ENCODE measurements at regions not wholly inside any gene's neighbourhood (a gene's known extent, or its start where the extent isn't known, plus 50 kb on each side); places are given as distances from the start of the nearest gene placed in this dataset.
A peak's percentile ranks its signal among the peaks of the same experiment; 100 is the strongest.

DNA sequence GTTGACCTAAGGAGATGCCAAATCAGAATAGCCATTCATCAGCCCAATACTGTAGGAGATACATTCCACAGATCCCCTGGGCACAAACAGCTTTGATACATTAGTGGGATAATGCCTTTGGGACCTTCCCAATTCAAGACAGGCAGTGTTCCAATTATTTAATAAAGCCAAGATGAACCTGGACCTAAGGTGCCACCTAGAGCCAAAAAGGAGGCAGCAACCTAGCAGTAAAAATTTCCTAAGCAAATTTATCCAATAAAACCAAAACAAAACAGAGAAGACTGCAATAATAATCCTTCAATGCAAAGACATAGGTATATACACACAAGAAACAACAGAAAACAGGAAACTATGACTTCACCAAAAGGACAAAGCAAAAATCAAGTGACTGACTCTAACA, 253.0 kb downstream of the HINT1 start:
- no peaks in the 10 kb centered on the region for H3K9me3 Mint-ChIP-seq
- no peak overlapping the region for H3K56ac ChIP-seq (ENCODE audit: insufficient read length, low read depth, low read length)
- no peaks in the 10 kb centered on the region for H3K79me2 ChIP-seq (ENCODE audit: insufficient read depth, low read length)
- H3K23me2 ChIP-seq (ENCODE audit: insufficient read length, low read depth, low read length, poor library complexity, severe bottlenecking), result no peaks in the 10 kb centered on the region
- H3K27ac Mint-ChIP-seq, result no peak overlapping the region
- no peak overlapping the region for H4K91ac ChIP-seq (ENCODE audit: insufficient read length, low read depth, low read length)
- H2BK12ac ChIP-seq (ENCODE audit: insufficient read length, low read depth, low read length), result no peak overlapping the region
- no peaks in the 10 kb centered on the region for H3K9me3 ChIP-seq (ENCODE audit: control insufficient read depth, low read depth, low read length)
- no peaks in the 10 kb centered on the region for H3K79me1 ChIP-seq (ENCODE audit: insufficient read depth, low read depth, low read length, poor library complexity, severe bottlenecking)
- H2BK15ac ChIP-seq (ENCODE audit: low read depth, low read length), result no peak overlapping the region
- H3K18ac ChIP-seq (ENCODE audit: insufficient read length, low read depth, low read length), result no peak overlapping the region
- no peak overlapping the region for H2AK5ac ChIP-seq (ENCODE audit: insufficient read length, low read length)
- H3K27me3 Mint-ChIP-seq (ENCODE audit: low read depth), result no peaks in the 10 kb centered on the region
- H3K4me1 Mint-ChIP-seq, result peaks cover 12 to 15% of the 10 kb centered on the region in 2 experiments
- no peak overlapping the region for H3K4me3 Mint-ChIP-seq
- no peaks in the 10 kb centered on the region for H3K36me3 Mint-ChIP-seq (ENCODE audit: insufficient read depth in 1 of 3, low read depth in 3 of 3)
- H3K14ac ChIP-seq (ENCODE audit: insufficient read depth, low read length), result no peak overlapping the region
- H3K9ac ChIP-seq (ENCODE audit: extremely low read depth, insufficient read length, low read length), result no peak overlapping the region
- no peak overlapping the region for H3K23ac ChIP-seq (ENCODE audit: insufficient read length, low read depth, low read length)
- no peak overlapping the region for H2BK5ac ChIP-seq (ENCODE audit: insufficient read length, low read length)
- H2BK120ac ChIP-seq (ENCODE audit: low read depth, low read length, poor library complexity, severe bottlenecking), result no peak overlapping the region
- H2BK20ac ChIP-seq (ENCODE audit: low read depth, low read length, poor library complexity, severe bottlenecking), result no peak overlapping the region
- H3K27me3 ChIP-seq (ENCODE audit: insufficient read depth, low read length), result no peaks in the 10 kb centered on the region
- no peaks in the 10 kb centered on the region for H4K20me1 ChIP-seq (ENCODE audit: control insufficient read depth, insufficient read depth, insufficient read length)
- TF ChIP-seq, protein P1, sequence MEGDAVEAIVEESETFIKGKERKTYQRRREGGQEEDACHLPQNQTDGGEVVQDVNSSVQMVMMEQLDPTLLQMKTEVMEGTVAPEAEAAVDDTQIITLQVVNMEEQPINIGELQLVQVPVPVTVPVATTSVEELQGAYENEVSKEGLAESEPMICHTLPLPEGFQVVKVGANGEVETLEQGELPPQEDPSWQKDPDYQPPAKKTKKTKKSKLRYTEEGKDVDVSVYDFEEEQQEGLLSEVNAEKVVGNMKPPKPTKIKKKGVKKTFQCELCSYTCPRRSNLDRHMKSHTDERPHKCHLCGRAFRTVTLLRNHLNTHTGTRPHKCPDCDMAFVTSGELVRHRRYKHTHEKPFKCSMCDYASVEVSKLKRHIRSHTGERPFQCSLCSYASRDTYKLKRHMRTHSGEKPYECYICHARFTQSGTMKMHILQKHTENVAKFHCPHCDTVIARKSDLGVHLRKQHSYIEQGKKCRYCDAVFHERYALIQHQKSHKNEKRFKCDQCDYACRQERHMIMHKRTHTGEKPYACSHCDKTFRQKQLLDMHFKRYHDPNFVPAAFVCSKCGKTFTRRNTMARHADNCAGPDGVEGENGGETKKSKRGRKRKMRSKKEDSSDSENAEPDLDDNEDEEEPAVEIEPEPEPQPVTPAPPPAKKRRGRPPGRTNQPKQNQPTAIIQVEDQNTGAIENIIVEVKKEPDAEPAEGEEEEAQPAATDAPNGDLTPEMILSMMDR (conservative IDR thresholded peaks at IDR 0.05), result peak; percentile 59
- no peak for DNase-seq
- no peak overlapping the region for H3K4ac ChIP-seq (ENCODE audit: low read depth, low read length)
- H3K27ac ChIP-seq (ENCODE audit: insufficient read length, low read depth, low read length), result no peak overlapping the region
- H4K8ac ChIP-seq (replicated peaks; ENCODE audit: insufficient read length, low read depth, low read length), result no peak overlapping the region
- H2AFZ ChIP-seq (ENCODE audit: low read length), result no peak overlapping the region
- H3K4me2 ChIP-seq (ENCODE audit: insufficient read depth, insufficient read length, low read length), result no peak overlapping the region
- H3K4me1 ChIP-seq (ENCODE audit: insufficient read depth, low read length), result no peaks in the 10 kb centered on the region; the same call in 1 of the 2 replicates
- no peak overlapping the region for H4K5ac ChIP-seq (ENCODE audit: insufficient read length, low read depth, low read length)
- H3T11ph ChIP-seq (ENCODE audit: low read length), result no peak overlapping the region
